ENCODE measurements at regions not wholly inside any gene's neighbourhood (a gene's known extent, or its start where the extent isn't known, plus 50 kb on each side); places are given as distances from the start of the nearest gene placed in this dataset.
"Not testable (repeated sequence)": the region's sequence is repeated elsewhere in the genome, so short reads cannot be mapped to it uniquely, and the experiment has no call there.

GRCh38 chr1:188652678-188653077 lies 1823.9 kb downstream of the PLA2G4A start:
- H3K36me3 ChIP-seq (ENCODE audit: insufficient read depth, low read length) = no peaks in the 10 kb centered on the region
- H3K4me3 ChIP-seq (ENCODE audit: low read length) = no peak overlapping the region
- no peaks in the 10 kb centered on the region for H3K27me3 ChIP-seq (ENCODE audit: control insufficient read depth, insufficient read depth, low read length)
- no peaks in the 10 kb centered on the region for H3K4me1 ChIP-seq (ENCODE audit: control insufficient read depth, insufficient read depth, low read length)
- H3K9me3 ChIP-seq (replicated peaks; ENCODE audit: low read length) = no peaks in the 10 kb centered on the region
- no peak overlapping the region for H3K4me2 ChIP-seq (ENCODE audit: low read length)
- H3K9ac ChIP-seq (ENCODE audit: low read depth, low read length) = no peak overlapping the region

- H3K9me3 ChIP-seq (replicated peaks; ENCODE audit: low read length); H3K4me3 ChIP-seq (ENCODE audit: low read length); H3K27me3 ChIP-seq (ENCODE audit: control insufficient read depth, insufficient read depth, low read length); H3K36me3 ChIP-seq (ENCODE audit: insufficient read depth, low read length); H3K4me1 ChIP-seq (ENCODE audit: control insufficient read depth, insufficient read depth, low read length); H3K9ac ChIP-seq (ENCODE audit: low read depth, low read length); H3K4me2 ChIP-seq (ENCODE audit: low read length): not testable (repeated sequence)
Measured at GRCh38 chr1:188655966-188656365, 1821.7 kb downstream of the BRINP3 start.

GRCh38 chr1:188660572-188660971 lies 1817.1 kb downstream of the BRINP3 start:
- H3K36me3 ChIP-seq (ENCODE audit: insufficient read depth, low read length) = no peaks in the 10 kb centered on the region
- no peaks in the 10 kb centered on the region for H3K27me3 ChIP-seq (ENCODE audit: control insufficient read depth, insufficient read depth, low read length)
- no peaks in the 10 kb centered on the region for H3K4me1 ChIP-seq (ENCODE audit: control insufficient read depth, insufficient read depth, low read length)
- H3K9me3 ChIP-seq (replicated peaks; ENCODE audit: low read length) = peaks cover 5% of the 10 kb centered on the region
- no peak overlapping the region for H3K4me2 ChIP-seq (ENCODE audit: low read length)
- H3K9ac ChIP-seq (ENCODE audit: low read depth, low read length) = no peak overlapping the region
- no peak overlapping the region for H3K4me3 ChIP-seq (ENCODE audit: low read length)

- no peak overlapping the region for H3K4me3 ChIP-seq (ENCODE audit: low read length)
- H3K4me2 ChIP-seq (ENCODE audit: low read length) = no peak overlapping the region
- H3K27me3 ChIP-seq (ENCODE audit: control insufficient read depth, insufficient read depth, low read length) = no peaks in the 10 kb centered on the region
Measured at GRCh38 chr1:188665477-188665876, 1812.2 kb downstream of the BRINP3 start.

GRCh38 chr1:188668083-188668482 lies 1809.6 kb downstream of the BRINP3 start:
- Histone ChIP-seq H3K36me3 (ENCODE audit: insufficient read depth, low read length) (no peaks in the 10 kb centered on the region), H3K4me3 (ENCODE audit: low read length) (no peak overlapping the region), H3K9me3 (replicated peaks; ENCODE audit: low read length) (peaks cover 13% of the 10 kb centered on the region), H3K4me2 (ENCODE audit: low read length) (no peak overlapping the region), H3K9ac (ENCODE audit: low read depth, low read length) (no peak overlapping the region), H3K4me1 (ENCODE audit: control insufficient read depth, insufficient read depth, low read length) (no peaks in the 10 kb centered on the region), H3K27me3 (ENCODE audit: control insufficient read depth, insufficient read depth, low read length) (no peaks in the 10 kb centered on the region)

More at GRCh38 chr1:188665477-188665876, 1812.2 kb downstream of the BRINP3 start:
- Histone ChIP-seq H3K4me1 (ENCODE audit: control insufficient read depth, insufficient read depth, low read length) (no peaks in the 10 kb centered on the region), H3K9me3 (replicated peaks; ENCODE audit: low read length) (peaks cover 8% of the 10 kb centered on the region), H3K36me3 (ENCODE audit: insufficient read depth, low read length) (no peaks in the 10 kb centered on the region), H3K9ac (ENCODE audit: low read depth, low read length) (no peak overlapping the region)

GRCh38 chr1:188669728-188670382 lies 1807.8 kb downstream of the BRINP3 start:
- Histone ChIP-seq H3K36me3 (ENCODE audit: insufficient read depth, low read length) (no peaks in the 10 kb centered on the region), H3K4me1 (ENCODE audit: control insufficient read depth, insufficient read depth, low read length) (no peaks in the 10 kb centered on the region), H3K27me3 (ENCODE audit: control insufficient read depth, insufficient read depth, low read length) (no peaks in the 10 kb centered on the region), H3K4me2 (ENCODE audit: low read length) (no peak overlapping the region), H3K9me3 (replicated peaks; ENCODE audit: low read length) (peaks cover 13% of the 10 kb centered on the region), H3K9ac (ENCODE audit: low read depth, low read length) (no peak overlapping the region), H3K4me3 (ENCODE audit: low read length) (no peak overlapping the region)

- no peak overlapping the region for H3K4me2 ChIP-seq (ENCODE audit: low read length)
Measured at GRCh38 chr1:188670837-188671236, 1806.8 kb downstream of the BRINP3 start.

GRCh38 chr1:188672153-188672552 lies 1805.5 kb downstream of the BRINP3 start:
- peaks cover 5% of the 10 kb centered on the region for H3K9me3 ChIP-seq (replicated peaks; ENCODE audit: low read length)
- no peak overlapping the region for H3K4me2 ChIP-seq (ENCODE audit: low read length)
- H3K4me3 ChIP-seq (ENCODE audit: low read length) = no peak overlapping the region
- H3K4me1 ChIP-seq (ENCODE audit: control insufficient read depth, insufficient read depth, low read length) = no peaks in the 10 kb centered on the region
- H3K9ac ChIP-seq (ENCODE audit: low read depth, low read length) = no peak overlapping the region
- H3K27me3 ChIP-seq (ENCODE audit: control insufficient read depth, insufficient read depth, low read length) = no peaks in the 10 kb centered on the region
- H3K36me3 ChIP-seq (ENCODE audit: insufficient read depth, low read length) = no peaks in the 10 kb centered on the region

More at GRCh38 chr1:188670837-188671236, 1806.8 kb downstream of the BRINP3 start:
- Histone ChIP-seq H3K9ac (ENCODE audit: low read depth, low read length) (no peak overlapping the region), H3K36me3 (ENCODE audit: insufficient read depth, low read length) (no peaks in the 10 kb centered on the region), H3K9me3 (replicated peaks; ENCODE audit: low read length) (peaks cover 7% of the 10 kb centered on the region), H3K27me3 (ENCODE audit: control insufficient read depth, insufficient read depth, low read length) (no peaks in the 10 kb centered on the region), H3K4me3 (ENCODE audit: low read length) (no peak overlapping the region), H3K4me1 (ENCODE audit: control insufficient read depth, insufficient read depth, low read length) (no peaks in the 10 kb centered on the region)

- Histone ChIP-seq H3K4me2 (ENCODE audit: low read length) (no peak overlapping the region), H3K9ac (ENCODE audit: low read depth, low read length) (no peak overlapping the region), H3K4me3 (ENCODE audit: low read length) (no peak overlapping the region), H3K4me1 (ENCODE audit: control insufficient read depth, insufficient read depth, low read length) (no peaks in the 10 kb centered on the region), H3K27me3 (ENCODE audit: control insufficient read depth, insufficient read depth, low read length) (no peaks in the 10 kb centered on the region), H3K36me3 (ENCODE audit: insufficient read depth, low read length) (no peaks in the 10 kb centered on the region), H3K9me3 (replicated peaks; ENCODE audit: low read length) (peaks cover 4% of the 10 kb centered on the region)
Measured at GRCh38 chr1:188689542-188689941, 1788.1 kb downstream of the BRINP3 start.

- Histone ChIP-seq H3K4me3 (ENCODE audit: low read length) (no peak overlapping the region), H3K4me2 (ENCODE audit: low read length) (no peak overlapping the region), H3K9ac (ENCODE audit: low read depth, low read length) (no peak overlapping the region)
Measured at GRCh38 chr1:188700116-188700515, 1777.5 kb downstream of the BRINP3 start.

GRCh38 chr1:188706742-188707141 lies 1770.9 kb downstream of the BRINP3 start:
- Histone ChIP-seq H3K9me3 (replicated peaks; ENCODE audit: low read length) (no peaks in the 10 kb centered on the region), H3K36me3 (ENCODE audit: insufficient read depth, low read length) (no peaks in the 10 kb centered on the region), H3K27me3 (ENCODE audit: control insufficient read depth, insufficient read depth, low read length) (no peaks in the 10 kb centered on the region), H3K9ac (ENCODE audit: low read depth, low read length) (no peak overlapping the region), H3K4me3 (ENCODE audit: low read length) (no peak overlapping the region), H3K4me2 (ENCODE audit: low read length) (no peak overlapping the region), H3K4me1 (ENCODE audit: control insufficient read depth, insufficient read depth, low read length) (no peaks in the 10 kb centered on the region)

More at GRCh38 chr1:188700116-188700515, 1777.5 kb downstream of the BRINP3 start:
- H3K36me3 ChIP-seq (ENCODE audit: insufficient read depth, low read length) = no peaks in the 10 kb centered on the region
- no peaks in the 10 kb centered on the region for H3K4me1 ChIP-seq (ENCODE audit: control insufficient read depth, insufficient read depth, low read length)
- H3K27me3 ChIP-seq (ENCODE audit: control insufficient read depth, insufficient read depth, low read length) = no peaks in the 10 kb centered on the region
- H3K9me3 ChIP-seq (replicated peaks; ENCODE audit: low read length) = peaks cover 4% of the 10 kb centered on the region

- no peak overlapping the region for H3K9ac ChIP-seq (ENCODE audit: low read depth, low read length)
- peaks cover 3% of the 10 kb centered on the region for H3K9me3 ChIP-seq (replicated peaks; ENCODE audit: low read length)
- H3K4me1 ChIP-seq (ENCODE audit: control insufficient read depth, insufficient read depth, low read length) = no peaks in the 10 kb centered on the region
- no peaks in the 10 kb centered on the region for H3K36me3 ChIP-seq (ENCODE audit: insufficient read depth, low read length)
- H3K27me3 ChIP-seq (ENCODE audit: control insufficient read depth, insufficient read depth, low read length) = no peaks in the 10 kb centered on the region
- no peak overlapping the region for H3K4me2 ChIP-seq (ENCODE audit: low read length)
- no peak overlapping the region for H3K4me3 ChIP-seq (ENCODE audit: low read length)
Measured at GRCh38 chr1:188708795-188709535, 1768.7 kb downstream of the BRINP3 start.
